Islet precursor cell (in vitro differentiated cells): ENCODE measurements at regions not wholly inside any gene's neighbourhood (a gene's known extent, or its start where the extent isn't known, plus 50 kb on each side); places are given as distances from the start of the nearest gene placed in this dataset.
A peak's percentile ranks its signal among the peaks of the same experiment; 100 is the strongest.
"Not testable (repeated sequence)": the region's sequence is repeated elsewhere in the genome, so short reads cannot be mapped to it uniquely, and the experiment has no call there.

Source experiments
- DNase-seq: peaks from one replicate; pipeline ENCODE4 v3.0.0-alpha.2; 2018

DNA sequence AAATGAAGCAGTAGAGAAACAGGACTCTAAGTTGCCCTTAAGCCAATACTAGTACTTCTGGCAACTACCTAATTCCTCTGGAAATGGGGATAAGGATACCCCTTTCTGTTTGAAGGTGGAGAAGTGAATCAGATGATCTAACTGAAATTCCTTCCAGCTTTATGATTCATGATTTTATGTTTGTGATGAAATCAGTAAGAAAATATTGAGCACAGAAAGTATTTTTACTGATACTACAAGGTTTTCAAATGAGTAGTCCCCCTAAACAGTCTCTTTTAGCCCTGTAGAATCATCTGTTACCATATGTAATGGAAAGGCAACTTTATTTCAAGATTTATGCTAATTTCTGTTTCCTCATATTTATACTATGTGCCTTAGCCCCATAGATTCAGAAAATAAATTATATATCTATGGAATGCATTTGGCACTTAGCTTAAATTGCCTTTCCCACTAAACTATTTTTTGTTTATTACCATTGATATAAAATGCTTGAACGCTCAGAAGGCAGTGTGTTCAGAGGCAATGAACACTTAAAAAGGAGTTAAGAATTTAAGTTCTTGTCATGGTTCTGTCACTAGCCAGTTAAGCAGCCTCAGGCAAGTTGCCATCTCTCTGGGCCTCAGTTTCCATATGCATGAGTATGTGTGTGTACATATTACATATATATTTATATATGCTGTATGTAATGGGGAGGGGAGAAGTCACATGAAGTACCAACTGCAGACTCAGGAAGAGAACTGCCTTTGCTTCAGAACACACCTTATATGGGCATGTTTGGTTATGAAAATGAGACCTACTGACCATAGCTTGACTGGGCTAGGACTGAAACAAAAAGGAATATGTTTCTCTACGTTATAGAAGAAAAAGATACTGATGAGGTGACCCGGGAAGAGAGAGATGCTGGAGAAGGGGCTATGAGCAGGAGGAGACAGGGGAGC is 97.7 kb downstream of the CDC42EP3 start:
- DNase-seq = no peak

GRCh38 chr2:37575780-37576179 is 95.7 kb downstream of the CDC42EP3 start:
- no peak for DNase-seq

GRCh38 chr2:37576194-37576593 is 95.2 kb downstream of the CDC42EP3 start:
- not testable (repeated sequence) for DNase-seq

- no peak for DNase-seq
Observed at GRCh38 chr2:37576831-37577230, 94.6 kb downstream of the CDC42EP3 start.

DNA sequence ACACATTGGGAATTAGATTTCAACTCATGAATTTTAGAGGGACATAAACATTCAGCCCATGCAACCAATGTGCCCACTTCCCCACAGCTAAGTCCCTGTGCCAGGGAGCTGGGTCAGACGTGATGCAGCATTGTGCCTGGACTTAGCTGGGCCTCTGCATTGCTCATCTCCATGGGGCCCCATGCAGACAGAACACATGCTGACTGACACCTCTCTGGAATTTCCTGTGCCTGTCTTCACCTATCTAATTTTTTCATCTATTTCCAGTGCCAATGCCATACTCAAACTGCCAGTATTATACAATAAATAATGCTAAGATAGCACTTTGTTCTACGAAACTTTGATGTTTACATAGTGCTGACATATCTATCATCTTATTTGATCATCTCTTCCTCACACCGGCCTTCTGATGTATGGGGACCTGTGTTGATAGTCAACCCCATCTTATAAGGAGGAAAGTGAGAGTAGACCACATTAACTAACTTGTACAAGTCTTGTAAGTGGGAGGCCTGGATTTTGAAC is 92.2 kb downstream of the CDC42EP3 start:
- DNase-seq = no peak

DNA sequence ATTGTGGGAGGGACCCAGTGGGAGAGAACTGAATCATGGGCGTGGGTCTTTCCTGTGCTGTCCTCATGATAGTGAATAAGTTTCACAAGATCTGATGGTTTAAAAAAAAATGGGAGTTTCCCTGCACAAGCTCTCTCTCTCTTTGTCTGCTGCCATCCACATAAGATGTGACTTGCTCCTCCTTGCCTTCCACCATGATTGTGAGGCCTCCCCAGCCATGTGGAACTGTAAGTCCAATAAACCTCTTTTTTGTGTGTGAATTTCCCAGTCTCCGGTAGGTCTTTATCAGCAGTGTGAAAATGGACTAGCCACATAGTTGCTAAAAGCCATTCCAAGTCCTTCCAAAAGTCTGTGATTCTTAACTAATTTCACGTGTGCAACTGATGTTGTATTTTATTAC is 91.5 kb downstream of the CDC42EP3 start:
- not testable (repeated sequence) for DNase-seq

DNA sequence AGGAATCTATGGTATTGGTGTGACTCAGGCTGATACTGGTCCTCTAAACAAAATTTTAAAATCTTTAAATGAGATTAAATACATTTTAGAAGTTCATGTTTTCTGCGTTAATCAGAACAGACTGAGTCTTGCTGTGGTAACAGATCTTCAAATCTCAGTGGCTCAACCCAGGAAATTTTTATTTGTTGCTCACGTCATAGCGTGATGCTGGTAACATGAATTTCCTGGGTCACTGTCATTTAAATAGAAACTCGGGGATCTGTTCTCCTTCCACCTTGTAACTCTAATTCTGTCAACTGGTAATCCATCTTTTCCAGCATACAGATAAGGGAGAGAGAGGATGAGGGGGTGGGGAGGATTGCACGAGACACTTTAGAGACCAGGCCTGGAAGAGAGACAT is 90.0 kb downstream of the CDC42EP3 start:
- peak; percentile 52 for DNase-seq

DNA sequence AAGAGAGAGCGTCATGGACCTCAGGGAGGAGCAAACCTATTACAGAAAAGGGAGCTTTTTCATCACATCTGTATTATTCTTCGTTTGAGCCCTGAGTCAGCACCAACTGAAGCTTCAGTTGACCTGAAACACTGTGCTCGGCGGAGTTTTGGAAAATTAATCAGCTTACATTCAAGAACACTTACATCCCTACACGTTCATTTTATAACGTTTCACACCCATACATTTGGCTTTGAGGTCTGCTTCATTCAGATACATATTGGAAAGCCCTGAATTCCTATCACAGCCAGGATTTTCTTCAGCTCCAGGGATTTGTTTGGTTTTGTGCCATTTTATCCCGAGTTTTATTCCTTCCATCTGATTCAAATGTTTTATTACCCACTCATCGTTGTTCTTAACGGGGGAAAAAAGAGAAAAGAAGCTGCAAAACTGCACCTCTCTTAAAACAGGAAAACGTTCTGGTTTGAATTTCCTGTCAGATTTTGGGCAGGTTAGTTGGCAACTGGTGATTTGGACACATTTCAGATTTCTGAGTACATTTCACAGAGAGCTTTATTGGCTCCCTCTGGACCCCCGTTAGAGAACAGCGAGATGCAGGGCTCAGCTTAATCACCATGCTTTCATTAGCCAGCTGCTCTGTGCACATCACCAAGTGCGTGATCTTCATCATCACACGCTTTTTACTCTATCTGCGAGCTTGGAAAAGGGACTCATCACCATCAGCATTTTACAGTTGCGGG is 88.8 kb downstream of the CDC42EP3 start:
- DNase-seq = no peak

- no peak for DNase-seq
Observed at GRCh38 chr2:37583402-37583801, 88.0 kb downstream of the CDC42EP3 start.

GRCh38 chr2:37583867-37584266 is 87.6 kb downstream of the CDC42EP3 start:
- no peak for DNase-seq

GRCh38 chr2:37585295-37585908 is 86.0 kb downstream of the CDC42EP3 start:
- peak; percentile 58 for DNase-seq

DNA sequence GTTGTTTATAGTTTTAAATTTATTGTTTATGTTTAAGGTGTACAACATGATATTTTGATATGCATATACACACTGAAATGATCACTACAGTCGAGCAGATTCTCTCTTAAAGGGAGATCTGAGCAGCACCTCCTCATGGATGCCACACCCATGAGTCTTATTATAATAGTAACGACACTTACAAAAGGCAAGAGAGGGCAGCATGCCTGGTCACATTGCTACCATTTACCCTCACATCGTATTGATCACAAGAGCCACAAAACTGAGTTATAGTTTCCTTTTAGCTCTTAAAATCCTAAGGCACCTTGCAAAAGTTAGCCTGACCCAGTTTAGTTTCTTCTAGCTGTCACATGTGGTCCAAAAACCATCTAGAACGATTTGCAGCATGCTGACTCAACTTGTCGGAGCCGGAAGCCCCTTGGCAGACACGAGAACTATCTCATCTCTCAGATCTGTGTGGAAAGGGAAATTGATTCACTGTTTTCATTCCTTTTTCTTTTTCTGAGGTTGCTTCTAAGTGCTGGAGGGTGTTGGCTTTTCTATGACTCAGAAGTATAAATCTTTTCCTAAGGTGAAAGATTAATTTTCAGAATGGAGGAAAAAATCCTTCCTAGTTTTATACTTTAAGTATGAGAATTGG is 85.3 kb downstream of the CDC42EP3 start:
- no peak for DNase-seq

GRCh38 chr2:37586663-37587317 is 84.7 kb downstream of the CDC42EP3 start:
- DNase-seq = no peak

- no peak for DNase-seq
Observed at GRCh38 chr2:37587817-37588216, 83.6 kb downstream of the CDC42EP3 start.

DNA sequence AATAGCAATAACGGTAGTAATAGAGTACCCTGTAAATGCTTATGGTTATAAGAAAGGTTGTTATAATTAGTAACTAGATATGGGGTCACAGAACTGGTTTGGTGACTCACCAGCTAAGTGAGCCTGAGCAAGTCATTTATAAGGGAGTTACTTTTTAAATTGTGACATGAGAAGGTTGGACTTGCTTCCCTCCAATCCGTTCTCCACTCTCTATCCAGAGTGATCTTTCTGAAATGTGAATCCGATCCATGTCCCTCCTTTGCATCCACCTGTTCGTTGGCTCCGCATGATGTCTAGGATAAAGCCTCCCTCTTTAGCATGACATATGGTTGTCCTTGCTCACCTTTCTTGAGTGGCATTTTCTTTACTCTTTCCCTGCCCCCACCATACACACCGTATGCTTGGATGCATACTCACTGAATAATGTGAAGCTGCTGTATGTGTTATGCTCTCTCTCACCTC is 83.1 kb downstream of the CDC42EP3 start:
- DNase-seq = no peak

DNA sequence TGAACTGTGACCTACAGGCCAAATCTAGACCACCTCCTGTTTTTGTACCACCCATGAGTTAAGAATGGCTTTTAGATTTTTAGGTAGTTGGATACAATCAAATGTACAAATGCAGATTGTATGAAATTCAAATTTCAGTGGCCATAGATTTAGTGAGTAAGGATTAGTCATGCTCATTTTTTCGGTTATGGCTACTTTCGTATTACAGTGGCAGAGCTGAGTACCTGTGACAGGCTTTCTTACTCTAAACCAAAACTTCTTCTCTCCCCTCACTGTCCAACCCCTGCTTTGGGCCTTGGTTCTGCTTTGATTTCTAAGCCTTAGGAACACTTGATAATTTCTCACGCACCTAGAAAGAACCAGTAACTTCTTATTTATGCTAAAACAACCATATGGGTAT is 82.1 kb downstream of the CDC42EP3 start:
- no peak for DNase-seq

- peak; percentile 84 for DNase-seq
Observed at GRCh38 chr2:37590119-37590571, 81.3 kb downstream of the CDC42EP3 start.
